Left ventricle myocardium inferior (tissue), 1 donor: ENCODE measurements at regions not wholly inside any gene's neighbourhood (a gene's known extent, or its start where the extent isn't known, plus 50 kb on each side); places are given as distances from the start of the nearest gene placed in this dataset.
"Not testable (repeated sequence)": the region's sequence is repeated elsewhere in the genome, so short reads cannot be mapped to it uniquely, and the experiment has no call there.

Experiments used
- DNase-seq: peaks from one replicate; pipeline ENCODE4 v3.0.0-alpha.2; 2020
- H3K27ac ChIP-seq: fragments of 200-600 bp; replicated peaks from 2 replicates; pipeline ENCODE4 v1.8.0; 2021
- H3K27me3 ChIP-seq: fragments of 200-600 bp; 2 replicates; pipeline ENCODE4 v1.8.0; 2021; ENCODE audit warnings: low read depth
- H3K36me3 ChIP-seq: fragments of 200-600 bp; 2 replicates; pipeline ENCODE4 v1.8.0; 2021
- H3K4me1 ChIP-seq: fragments of 200-600 bp; 2 replicates; pipeline ENCODE4 v1.8.0; 2021
- H3K4me3 ChIP-seq: fragments of 200-600 bp; 2 replicates; pipeline ENCODE4 v1.8.0; 2021; ENCODE audit warnings: mild to moderate bottlenecking, moderate library complexity
- H3K9me3 ChIP-seq: fragments of 200-600 bp; replicated peaks from 2 replicates; pipeline ENCODE4 v1.8.0; 2021
- CTCF ChIP-seq: fragments of 200-600 bp; IDR thresholded peaks from 2 replicates; pipeline ENCODE4 v1.8.0; 2021; ENCODE audit warnings: antibody characterized with exemption, mild to moderate bottlenecking, borderline replicate concordance
- intact Hi-C: fragments of 100-400 bp; cut with micrococcal nuclease; formaldehyde crosslinking; loops from one replicate; pipeline ENCODE4 v1.11.0; 2022
- donor health status: DM: no; HTN: yes; CAD: no; lungs with severe emphysema.

- Histone ChIP-seq H3K27me3 (no peaks in the 10 kb centered on the region), H3K36me3 (no peaks in the 10 kb centered on the region), H3K4me3 (no peak overlapping the region), H3K4me1 (no peaks in the 10 kb centered on the region), H3K9me3 (no peaks in the 10 kb centered on the region), H3K27ac (no peak overlapping the region)
- no peak for TF ChIP-seq CTCF
- intact Hi-C loops = no loop called here
- DNase-seq = no peak
These were observed 1456.1 kb upstream of the ACVR2A start for GRCh38 chr2:146388757-146389156.

GRCh38 chr2:146386096-146386495 lies 1458.7 kb upstream of the ACVR2A start:
- H3K4me3 ChIP-seq = no peak overlapping the region
- no peak for TF ChIP-seq CTCF
- no peak for DNase-seq
- H3K4me1 ChIP-seq = no peaks in the 10 kb centered on the region
- H3K27ac ChIP-seq = no peak overlapping the region
- intact Hi-C loops = no loop called here
- no peaks in the 10 kb centered on the region for H3K9me3 ChIP-seq
- H3K36me3 ChIP-seq = no peaks in the 10 kb centered on the region
- H3K27me3 ChIP-seq = no peaks in the 10 kb centered on the region

GRCh38 chr2:146385031-146385430 lies 1459.8 kb upstream of the ACVR2A start:
- intact Hi-C loops = no loop called here
- Histone ChIP-seq H3K27ac (no peak overlapping the region), H3K4me1 (no peaks in the 10 kb centered on the region), H3K27me3 (no peaks in the 10 kb centered on the region), H3K4me3 (no peak overlapping the region), H3K36me3 (no peaks in the 10 kb centered on the region), H3K9me3 (no peaks in the 10 kb centered on the region)
- DNase-seq = no peak
- no peak for TF ChIP-seq CTCF

- no peak overlapping the region for H3K27ac ChIP-seq
- no peaks in the 10 kb centered on the region for H3K27me3 ChIP-seq
- no peak overlapping the region for H3K4me3 ChIP-seq
- no peak for DNase-seq
- intact Hi-C loops = no loop called here
- no peak for TF ChIP-seq CTCF
- H3K36me3 ChIP-seq = no peaks in the 10 kb centered on the region
- H3K9me3 ChIP-seq = peaks cover 25% of the 10 kb centered on the region
- no peaks in the 10 kb centered on the region for H3K4me1 ChIP-seq
These were observed 1468.2 kb upstream of the ACVR2A start for GRCh38 chr2:146376511-146377064.

GRCh38 chr2:146374505-146374904 lies 1470.3 kb upstream of the ACVR2A start:
- DNase-seq = no peak
- intact Hi-C loops = no loop called here

GRCh38 chr2:146371364-146371763 lies 1473.5 kb upstream of the ACVR2A start:
- peaks cover 38% of the 10 kb centered on the region for H3K9me3 ChIP-seq
- intact Hi-C loops, H3K36me3 ChIP-seq, H3K4me1 ChIP-seq, H3K27ac ChIP-seq, DNase-seq, H3K4me3 ChIP-seq, H3K27me3 ChIP-seq: not testable (repeated sequence)

More at GRCh38 chr2:146374505-146374904, 1470.3 kb upstream of the ACVR2A start:
- H3K27ac ChIP-seq = no peak overlapping the region
- H3K27me3 ChIP-seq = no peaks in the 10 kb centered on the region
- H3K4me3 ChIP-seq = no peak overlapping the region
- H3K36me3 ChIP-seq = no peaks in the 10 kb centered on the region
- no peak for TF ChIP-seq CTCF
- peaks cover 38% of the 10 kb centered on the region for H3K9me3 ChIP-seq
- H3K4me1 ChIP-seq = no peaks in the 10 kb centered on the region
